ENCODE measurements at regions not wholly inside any gene's neighbourhood (a gene's known extent, or its start where the extent isn't known, plus 50 kb on each side); places are given as distances from the start of the nearest gene placed in this dataset.

DNA sequence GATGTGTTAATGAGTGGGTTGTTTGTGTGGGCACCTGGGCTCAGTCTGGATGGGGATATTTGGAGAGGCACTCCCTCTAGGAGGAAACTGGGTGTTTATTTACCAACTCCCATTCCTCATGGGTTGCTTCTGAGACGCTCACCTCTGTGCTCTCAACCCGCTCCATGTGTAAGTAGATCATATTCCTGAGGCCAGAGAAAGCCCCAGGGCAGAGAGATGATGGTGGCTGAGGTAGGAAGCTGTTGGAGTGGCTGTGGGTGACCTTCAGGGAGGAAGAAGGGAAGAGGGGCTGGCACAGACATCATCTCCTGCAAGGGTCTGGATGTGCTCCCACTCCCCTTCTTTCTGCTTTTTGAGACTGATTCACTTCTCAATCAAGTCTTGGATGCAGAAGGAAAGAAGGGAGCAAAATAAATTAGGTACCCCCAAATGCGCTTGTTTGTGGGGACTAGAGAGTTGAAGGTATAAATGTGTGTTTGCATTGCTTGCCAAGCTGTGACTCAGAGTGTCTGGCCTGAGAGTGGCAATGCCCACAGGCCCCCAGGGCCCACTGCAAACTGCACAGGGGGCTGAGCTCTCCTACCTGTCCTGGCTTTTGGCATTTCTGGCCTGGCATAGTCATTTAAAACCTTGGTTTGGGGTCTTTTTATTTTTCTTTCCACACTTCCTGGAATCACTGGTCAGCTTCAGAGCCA, 57.2 kb upstream of the TNP1 start:
- DNase-seq (no peak), ATAC-seq (no peak)
- H3K36me3 Mint-ChIP-seq (ENCODE audit: low read depth), result no peaks in the 10 kb centered on the region
- H3K4me3 Mint-ChIP-seq, result no peak overlapping the region
- H3K27me3 Mint-ChIP-seq, result peaks cover 2% of the 10 kb centered on the region
- no peak overlapping the region for H3K27ac Mint-ChIP-seq
- no peaks in the 10 kb centered on the region for H3K9me3 Mint-ChIP-seq
- H3K4me1 Mint-ChIP-seq, result no peaks in the 10 kb centered on the region

GRCh38 chr2:216915557-216916150, 55.8 kb upstream of the TNP1 start:
- peaks cover 2% of the 10 kb centered on the region for H3K27me3 Mint-ChIP-seq
- no peaks in the 10 kb centered on the region for H3K4me1 Mint-ChIP-seq
- no peak for DNase-seq
- no peaks in the 10 kb centered on the region for H3K9me3 Mint-ChIP-seq
- no peak overlapping the region for H3K27ac Mint-ChIP-seq
- no peaks in the 10 kb centered on the region for H3K36me3 Mint-ChIP-seq (ENCODE audit: low read depth)
- no peak overlapping the region for H3K4me3 Mint-ChIP-seq
- no peak for ATAC-seq

- no peak overlapping the region for H3K4me3 Mint-ChIP-seq
- no peak overlapping the region for H3K27ac Mint-ChIP-seq
- peaks cover 2% of the 10 kb centered on the region for H3K27me3 Mint-ChIP-seq
- no peaks in the 10 kb centered on the region for H3K36me3 Mint-ChIP-seq (ENCODE audit: low read depth)
- H3K4me1 Mint-ChIP-seq, result no peaks in the 10 kb centered on the region
- ATAC-seq (no peak), DNase-seq (no peak)
- no peaks in the 10 kb centered on the region for H3K9me3 Mint-ChIP-seq
Measured at GRCh38 chr2:216914491-216914890, 54.6 kb upstream of the TNP1 start.

GRCh38 chr2:216911886-216912285, 52.0 kb upstream of the TNP1 start:
- Mint-ChIP-seq H3K36me3 (ENCODE audit: low read depth) (no peaks in the 10 kb centered on the region), H3K4me1 (no peaks in the 10 kb centered on the region), H3K27me3 (peaks cover 2% of the 10 kb centered on the region), H3K4me3 (no peak overlapping the region), H3K9me3 (no peaks in the 10 kb centered on the region), H3K27ac (no peak overlapping the region)
- ATAC-seq (no peak), DNase-seq (no peak)

DNA sequence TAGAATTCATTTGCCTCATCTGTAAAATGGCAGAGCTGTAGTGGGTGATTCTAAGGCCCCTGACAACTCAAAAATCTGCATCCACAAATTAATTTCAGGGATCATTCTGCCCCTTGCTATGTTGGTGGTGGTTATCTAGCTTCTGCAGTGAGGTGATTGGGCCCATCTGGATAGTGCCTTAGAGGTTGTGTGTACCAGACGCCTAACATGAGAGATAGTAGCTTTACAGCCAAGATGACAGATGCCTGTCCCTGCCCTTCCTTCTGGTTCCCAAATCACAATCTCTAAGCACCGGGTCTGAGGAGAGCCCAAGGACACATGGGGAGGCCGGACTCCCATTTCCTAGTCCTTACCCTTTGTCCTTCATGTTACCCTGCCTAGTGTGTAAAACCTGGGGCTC, 51.1 kb upstream of the TNP1 start:
- Mint-ChIP-seq H3K36me3 (ENCODE audit: low read depth) (no peaks in the 10 kb centered on the region), H3K27me3 (no peaks in the 10 kb centered on the region)
- no peak for ATAC-seq

DNA sequence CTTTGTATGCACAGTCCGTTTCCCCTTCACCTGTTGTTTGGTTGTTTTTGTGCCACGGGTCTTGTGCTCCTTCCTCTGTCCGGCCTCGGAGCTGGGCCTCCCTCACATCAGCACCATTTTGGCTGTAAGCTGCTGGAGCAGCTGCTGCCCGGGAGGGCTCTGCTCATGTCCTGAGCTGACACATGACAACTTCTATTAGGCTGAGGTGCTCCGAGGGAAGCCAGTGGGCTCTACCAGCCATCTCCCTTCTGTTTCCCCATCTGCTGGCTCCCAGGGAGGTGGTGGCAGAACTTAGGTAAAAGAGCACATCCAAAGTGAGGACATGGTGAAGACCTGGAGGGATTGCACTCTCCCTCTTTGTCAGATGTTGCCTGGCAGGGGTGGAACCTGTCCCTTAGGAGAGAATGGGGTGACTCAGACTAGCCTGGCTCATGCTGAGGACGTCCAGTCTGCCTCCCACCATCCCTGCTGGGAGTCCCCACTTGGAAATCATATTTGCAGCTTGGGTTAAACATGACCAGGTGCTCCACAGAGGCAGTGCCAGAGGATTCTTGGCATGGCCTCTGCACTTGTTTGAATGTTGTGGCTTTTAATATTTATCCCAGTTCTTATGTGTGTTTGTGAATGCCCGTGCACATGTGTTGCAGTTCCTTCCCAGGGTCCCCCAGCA, 49.8 kb upstream of the TNP1 start:
- ATAC-seq (no peak), DNase-seq (no peak)
- Mint-ChIP-seq H3K4me3 (no peak overlapping the region), H3K36me3 (ENCODE audit: low read depth) (no peaks in the 10 kb centered on the region), H3K27me3 (no peaks in the 10 kb centered on the region), H3K4me1 (no peaks in the 10 kb centered on the region), H3K9me3 (no peaks in the 10 kb centered on the region), H3K27ac (no peak overlapping the region)

More for the DNA sequence above, 51.1 kb upstream of the TNP1 start:
- H3K4me1 Mint-ChIP-seq, result no peaks in the 10 kb centered on the region
- no peak overlapping the region for H3K27ac Mint-ChIP-seq
- no peak for DNase-seq
- H3K4me3 Mint-ChIP-seq, result no peak overlapping the region
- H3K9me3 Mint-ChIP-seq, result no peaks in the 10 kb centered on the region
